BJ (cell line): ENCODE measurements at regions not wholly inside any gene's neighbourhood (a gene's known extent, or its start where the extent isn't known, plus 50 kb on each side); places are given as distances from the start of the nearest gene placed in this dataset.

Source experiments
- CTCF ChIA-PET: fragments of 350-600 bp; formaldehyde crosslinking; extraction: SDS; loops from one replicate; lab custom pipeline; 2021; ENCODE audit warnings: antibody characterized with exemption, inconsistent platforms; lab: Yijun Ruan, JAX
- POLR2A ChIA-PET: fragments of 300-600 bp; sonication (Branson Sonifier 250); formaldehyde crosslinking; extraction: SDS; loops from one replicate; lab custom pipeline; 2021; ENCODE audit warnings: antibody characterized with exemption; lab: Charles Lee
- DNase-seq: peaks from one replicate; pipeline ENCODE4 v3.0.0-alpha.2; 2011; ENCODE audit warnings: low read depth
- H3K27me3 ChIP-seq: 2 replicates; pipeline ENCODE4 v1.6.0; 2011; ENCODE audit warnings: low read length; ENCODE audit not compliant: control insufficient read depth, insufficient read depth
- H3K36me3 ChIP-seq: 2 replicates; pipeline ENCODE4 v1.5.1; 2011; ENCODE audit warnings: low read length; ENCODE audit not compliant: control insufficient read depth, insufficient read depth
- H3K4me3 ChIP-seq: 2 replicates; pipeline ENCODE4 v1.5.1; 2011; ENCODE audit warnings: low read depth, mild to moderate bottlenecking, control low read depth, low read length
- TF ChIP-seq, protein P1 (sequence below): IDR thresholded peaks from 2 replicates; pipeline ENCODE4 v1.5.1; 2011; ENCODE audit warnings: low read depth, mild to moderate bottlenecking, control low read depth, inconsistent platforms, low read length, moderate library complexity; ENCODE audit not compliant: insufficient read depth

DNA sequence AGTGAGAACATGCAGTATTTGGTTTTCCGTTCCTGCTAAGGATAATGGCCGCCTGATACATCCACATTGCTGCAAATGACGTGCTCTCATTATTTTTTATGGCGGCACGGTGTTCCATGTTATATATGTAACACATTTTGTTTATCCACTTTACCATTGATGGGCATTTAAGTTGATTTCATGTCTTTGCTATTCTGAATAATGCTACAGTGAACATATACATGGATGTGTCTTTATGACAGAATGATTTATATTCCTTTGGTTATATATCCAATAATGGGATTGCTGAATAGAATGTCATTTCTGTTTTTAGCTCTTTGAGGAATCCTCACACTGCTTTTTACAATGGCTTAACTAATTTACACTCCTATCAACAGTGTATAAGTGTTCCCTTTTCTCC is 1223.2 kb downstream of the RAPGEF2 start:
- ChIA-PET CTCF (no interaction called here), POLR2A (no interaction called here)
- H3K36me3 ChIP-seq, result no peaks in the 10 kb centered on the region
- no peak overlapping the region for H3K4me3 ChIP-seq
- no peak for DNase-seq
- no peaks in the 10 kb centered on the region for H3K27me3 ChIP-seq
- TF ChIP-seq, protein P1, sequence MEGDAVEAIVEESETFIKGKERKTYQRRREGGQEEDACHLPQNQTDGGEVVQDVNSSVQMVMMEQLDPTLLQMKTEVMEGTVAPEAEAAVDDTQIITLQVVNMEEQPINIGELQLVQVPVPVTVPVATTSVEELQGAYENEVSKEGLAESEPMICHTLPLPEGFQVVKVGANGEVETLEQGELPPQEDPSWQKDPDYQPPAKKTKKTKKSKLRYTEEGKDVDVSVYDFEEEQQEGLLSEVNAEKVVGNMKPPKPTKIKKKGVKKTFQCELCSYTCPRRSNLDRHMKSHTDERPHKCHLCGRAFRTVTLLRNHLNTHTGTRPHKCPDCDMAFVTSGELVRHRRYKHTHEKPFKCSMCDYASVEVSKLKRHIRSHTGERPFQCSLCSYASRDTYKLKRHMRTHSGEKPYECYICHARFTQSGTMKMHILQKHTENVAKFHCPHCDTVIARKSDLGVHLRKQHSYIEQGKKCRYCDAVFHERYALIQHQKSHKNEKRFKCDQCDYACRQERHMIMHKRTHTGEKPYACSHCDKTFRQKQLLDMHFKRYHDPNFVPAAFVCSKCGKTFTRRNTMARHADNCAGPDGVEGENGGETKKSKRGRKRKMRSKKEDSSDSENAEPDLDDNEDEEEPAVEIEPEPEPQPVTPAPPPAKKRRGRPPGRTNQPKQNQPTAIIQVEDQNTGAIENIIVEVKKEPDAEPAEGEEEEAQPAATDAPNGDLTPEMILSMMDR, result no peak

GRCh38 chr4:160347197-160347596 is 1244.3 kb downstream of the RAPGEF2 start:
- CTCF ChIA-PET, result no interaction called here

DNA sequence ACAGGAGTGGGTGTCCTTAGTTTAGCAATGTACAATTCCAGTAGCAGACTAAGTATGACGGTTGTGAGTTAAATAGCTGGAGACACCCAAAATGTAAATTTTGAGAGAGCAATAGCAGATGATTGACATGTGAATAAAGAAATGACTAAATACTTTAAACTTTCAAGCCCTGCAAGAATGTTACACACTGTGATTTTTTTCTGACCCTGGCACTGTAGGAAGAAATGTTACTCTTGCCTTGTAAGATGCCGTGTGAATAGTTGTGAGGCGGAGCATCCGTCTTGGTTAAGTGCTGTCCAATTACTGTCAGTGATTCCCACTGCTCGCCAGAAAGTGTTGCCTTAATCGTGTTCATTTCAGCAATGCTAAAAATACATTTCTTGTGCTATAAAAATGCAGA is 1248.1 kb downstream of the RAPGEF2 start:
- TF ChIP-seq, protein P1, result no peak
- no peaks in the 10 kb centered on the region for H3K36me3 ChIP-seq
- H3K4me3 ChIP-seq, result no peak overlapping the region
- POLR2A ChIA-PET, result no interaction called here
- CTCF ChIA-PET, result no interaction called here
- no peaks in the 10 kb centered on the region for H3K27me3 ChIP-seq
- no peak for DNase-seq

More at GRCh38 chr4:160347197-160347596, 1244.3 kb downstream of the RAPGEF2 start:
- TF ChIP-seq, protein P1, result no peak
- no peak for DNase-seq
- H3K27me3 ChIP-seq, result no peaks in the 10 kb centered on the region
- no peak overlapping the region for H3K4me3 ChIP-seq
- no peaks in the 10 kb centered on the region for H3K36me3 ChIP-seq
- POLR2A ChIA-PET, result no interaction called here

- Histone ChIP-seq H3K36me3 (no peaks in the 10 kb centered on the region), H3K27me3 (no peaks in the 10 kb centered on the region), H3K4me3 (no peak overlapping the region)
- TF ChIP-seq, protein P1, result no peak
- no peak for DNase-seq
- ChIA-PET CTCF (no interaction called here), POLR2A (no interaction called here)
Measured at GRCh38 chr4:160352637-160353036, 1249.8 kb downstream of the RAPGEF2 start.

DNA sequence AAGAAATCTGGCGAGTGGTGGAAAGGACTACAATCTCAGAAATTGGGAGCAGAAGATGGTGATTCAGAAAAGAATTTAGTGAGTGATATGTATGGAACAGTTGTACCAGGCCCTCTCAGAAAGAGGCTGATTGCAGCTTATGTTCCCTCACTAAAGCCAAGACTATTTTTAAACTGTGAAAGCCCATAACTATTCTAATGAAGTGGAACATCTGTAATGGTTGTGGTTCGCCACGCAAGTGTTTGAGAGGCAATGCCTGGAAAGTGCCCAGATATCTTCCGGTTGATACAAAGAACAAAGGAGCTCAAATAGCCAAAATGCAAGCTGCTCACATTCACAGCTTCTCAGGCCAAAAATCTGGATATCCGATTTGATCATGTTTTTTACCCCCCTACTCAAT is 1250.7 kb downstream of the RAPGEF2 start:
- no peak for DNase-seq
- Histone ChIP-seq H3K27me3 (no peaks in the 10 kb centered on the region), H3K4me3 (no peak overlapping the region), H3K36me3 (no peaks in the 10 kb centered on the region)
- ChIA-PET POLR2A (no interaction called here), CTCF (no interaction called here)
- TF ChIP-seq, protein P1, result no peak
